22Rv1 (cell line): ENCODE measurements at regions not wholly inside any gene's neighbourhood (a gene's known extent, or its start where the extent isn't known, plus 50 kb on each side); places are given as distances from the start of the nearest gene placed in this dataset.

Experiments
- CTCF ChIP-seq: fragments of 450-650 bp; IDR thresholded peaks from 2 replicates; pipeline ENCODE4 v1.5.1; 2017; ENCODE audit warnings: mild to moderate bottlenecking
- ZFX ChIP-seq: fragments of 450-650 bp; IDR thresholded peaks from 2 replicates; pipeline ENCODE4 v1.6.1; 2017; ENCODE audit warnings: antibody characterized with exemption, borderline replicate concordance

- no peak for TF ChIP-seq CTCF
- TF ChIP-seq ZFX = no peak
Measured at GRCh38 chr1:83702356-83702755, 296.6 kb downstream of the TTLL7 start.
